ENCODE measurements at regions not wholly inside any gene's neighbourhood (a gene's known extent, or its start where the extent isn't known, plus 50 kb on each side); places are given as distances from the start of the nearest gene placed in this dataset.

DNA sequence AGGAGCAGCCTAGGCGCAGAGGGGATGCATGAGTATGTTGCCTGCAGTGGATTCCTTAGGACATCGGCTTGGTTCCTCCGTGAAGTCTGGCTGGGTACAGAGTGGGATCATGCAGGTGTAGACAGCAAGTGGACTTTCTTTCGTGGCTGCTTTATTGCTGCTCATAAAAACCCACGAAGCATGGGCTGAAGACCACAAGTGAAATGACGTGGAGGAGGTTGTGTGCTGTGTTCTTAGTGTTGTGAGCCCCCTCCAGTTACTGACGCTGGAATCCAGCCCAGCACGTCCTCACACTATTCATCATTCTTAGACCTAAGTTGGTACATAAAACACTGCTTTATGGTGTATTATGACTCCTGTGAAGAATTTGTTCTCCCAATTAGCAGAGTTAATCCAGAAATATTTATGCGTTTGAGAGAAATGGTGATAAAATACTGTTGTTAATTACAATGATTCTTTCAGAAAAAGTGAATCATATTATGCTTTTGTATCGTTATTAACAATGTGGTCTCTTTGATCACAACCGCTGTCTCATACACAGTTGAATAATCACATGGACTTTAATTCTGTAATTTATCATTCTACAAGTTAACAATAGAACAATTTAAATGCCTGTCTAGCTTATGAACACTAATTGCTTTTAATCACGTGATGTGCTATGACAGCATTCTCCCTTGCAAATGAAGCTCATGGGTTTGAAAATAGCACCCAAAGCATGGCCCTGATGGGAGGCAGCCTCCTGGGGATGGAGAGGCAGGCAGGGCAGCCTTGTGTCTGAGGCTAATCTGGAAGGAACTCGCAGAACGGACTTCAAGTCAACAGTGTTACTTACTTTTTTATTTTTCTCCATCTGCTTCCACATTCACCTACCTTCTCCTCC, 233.9 kb upstream of the SYNDIG1 start:
- DNase-seq (ENCODE audit: extremely low spot score, unreplicated experiment): no peak
- Mint-ChIP-seq H3K27ac (peak overlapping the region; percentile 19), H3K9me3 (no peaks in the 10 kb centered on the region), H3K27me3 (peaks cover 8% of the 10 kb centered on the region), H3K36me3 (no peaks in the 10 kb centered on the region), H3K4me1 (ENCODE audit: unreplicated experiment) (peaks cover 19% of the 10 kb centered on the region), H3K4me3 (peak overlapping the region; percentile 6)
- TF ChIP-seq CTCF (conservative IDR thresholded peaks at IDR 0.05): no peak

DNA sequence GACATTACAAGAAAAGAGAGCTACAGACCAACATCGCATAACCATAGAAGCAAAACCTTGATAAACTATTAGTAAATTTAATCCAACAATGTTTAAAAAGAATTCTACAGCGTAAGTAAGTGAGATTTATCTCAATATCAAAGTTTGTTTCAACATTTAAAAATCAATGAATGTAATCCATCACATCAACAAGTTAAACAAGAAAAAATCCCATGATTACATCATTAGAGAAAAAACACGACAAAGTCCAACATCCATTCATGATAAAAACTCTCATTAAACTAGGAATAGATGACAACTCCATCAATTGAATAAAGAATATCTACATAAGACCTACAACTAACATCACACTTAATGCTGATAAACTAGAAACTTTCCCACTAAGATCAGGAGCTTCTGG, 239.0 kb upstream of the GGTLC1 start:
- Mint-ChIP-seq H3K36me3 (no peaks in the 10 kb centered on the region), H3K27me3 (peaks cover 4% of the 10 kb centered on the region), H3K9me3 (no peaks in the 10 kb centered on the region), H3K4me1 (ENCODE audit: unreplicated experiment) (no peaks in the 10 kb centered on the region), H3K27ac (no peak overlapping the region), H3K4me3 (no peak overlapping the region)
- DNase-seq (ENCODE audit: extremely low spot score, unreplicated experiment): no peak
- TF ChIP-seq CTCF (conservative IDR thresholded peaks at IDR 0.05): no peak

- Mint-ChIP-seq H3K9me3 (peaks cover 6% of the 10 kb centered on the region), H3K27ac (no peak overlapping the region), H3K4me1 (ENCODE audit: unreplicated experiment) (peaks cover 17% of the 10 kb centered on the region), H3K4me3 (peak overlapping the region; percentile 15), H3K36me3 (no peaks in the 10 kb centered on the region), H3K27me3 (peaks cover 21% of the 10 kb centered on the region)
- DNase-seq (ENCODE audit: extremely low spot score, unreplicated experiment): no peak
- no peak for TF ChIP-seq CTCF (conservative IDR thresholded peaks at IDR 0.05)
These were observed 223.9 kb upstream of the GGTLC1 start for GRCh38 chr20:24212494-24212893.

- peaks cover 3% of the 10 kb centered on the region for H3K9me3 Mint-ChIP-seq
- peaks cover 22% of the 10 kb centered on the region for H3K27me3 Mint-ChIP-seq
- no peak for DNase-seq (ENCODE audit: extremely low spot score, unreplicated experiment)
- H3K27ac Mint-ChIP-seq: no peak overlapping the region
- TF ChIP-seq CTCF (conservative IDR thresholded peaks at IDR 0.05): no peak
- peaks cover 18% of the 10 kb centered on the region for H3K4me1 Mint-ChIP-seq (ENCODE audit: unreplicated experiment)
- no peak overlapping the region for H3K4me3 Mint-ChIP-seq
- no peaks in the 10 kb centered on the region for H3K36me3 Mint-ChIP-seq
These were observed 223.4 kb upstream of the GGTLC1 start for GRCh38 chr20:24211972-24212371.

DNA sequence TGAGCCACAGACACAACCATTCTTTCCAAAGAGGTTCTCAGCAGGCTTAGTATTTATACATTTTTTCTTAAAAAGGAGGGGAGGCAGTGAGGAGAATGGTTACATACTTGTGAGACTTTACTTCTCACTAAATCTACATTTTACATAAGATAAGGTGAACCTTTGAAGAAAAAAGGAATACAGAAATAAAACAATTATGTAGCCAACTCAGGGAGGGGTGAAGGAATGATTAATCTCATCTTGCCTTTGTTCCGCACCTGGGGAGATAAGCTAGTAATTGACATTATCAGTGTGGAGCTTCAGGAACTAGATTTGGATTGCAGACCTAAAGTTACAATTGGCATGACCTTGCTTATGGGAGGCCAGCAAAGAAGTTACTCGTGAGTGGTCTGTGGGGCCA, 221.8 kb upstream of the GGTLC1 start:
- Mint-ChIP-seq H3K9me3 (no peaks in the 10 kb centered on the region), H3K36me3 (no peaks in the 10 kb centered on the region), H3K4me1 (ENCODE audit: unreplicated experiment) (peaks cover 22% of the 10 kb centered on the region), H3K27ac (no peak overlapping the region), H3K27me3 (peaks cover 24% of the 10 kb centered on the region), H3K4me3 (no peak overlapping the region)
- no peak for DNase-seq (ENCODE audit: extremely low spot score, unreplicated experiment)
- no peak for TF ChIP-seq CTCF (conservative IDR thresholded peaks at IDR 0.05)
